HepG2 (cell line): ENCODE measurements at regions not wholly inside any gene's neighbourhood (a gene's known extent, or its start where the extent isn't known, plus 50 kb on each side); places are given as distances from the start of the nearest gene placed in this dataset.

Source experiments
- ATAC-seq: fragments of 200-7000 bp; cut with Tn5 transposase; 3 replicates; pipeline ENCODE4 v1.9.1; 2020; ENCODE audit warnings: mild to moderate bottlenecking, moderate library complexity
- BruUV-seq: library from RNA; stranded (reverse); fragments of 400-500 nt; replicated peaks from 2 replicates; lab custom pipeline; 2021; lab: Mats Ljungman, UMichigan
- CTCF ChIA-PET: fragments of 300-600 bp; formaldehyde crosslinking; extraction: SDS; loops from one replicate; lab custom pipeline; 2021; ENCODE audit warnings: low total read pairs, inconsistent platforms, low intra/inter-chr PET ratio; lab: Yijun Ruan, JAX
- POLR2A ChIA-PET: fragments of 350-600 bp; sonication (Branson Sonifier 250); formaldehyde crosslinking; loops from one replicate; lab custom pipeline; 2020; ENCODE audit warnings: antibody characterized with exemption, inconsistent platforms; lab: Yijun Ruan, JAX
- DNase-seq: peaks from one replicate; pipeline ENCODE4 v3.0.0-alpha.2; 2015; ENCODE audit warnings: low spot score
- FAIRE-seq: peaks from 3 replicates; lab custom pipeline; 2011; peaks lifted over from hg19 to GRCh38; lab: Jason Lieb, UNC
- H2AFZ ChIP-seq: one replicate; pipeline ENCODE4 v1.6.1; 2011; ENCODE audit warnings: low read length, inconsistent platforms
- H3K27ac ChIP-seq: fragments of 300-600 bp; 3 replicates; pipeline ENCODE4 v1.8.0; 2011; ENCODE audit warnings: mixed run types, mild to moderate bottlenecking, mixed read lengths, low read length, inconsistent platforms; ENCODE audit not compliant: insufficient read depth; ENCODE audit errors: extremely low read length
- H3K27me3 ChIP-seq, 2 experiments: fragments of 200-600 bp in 1 of 2; 2 replicates in 1 of 2; 3 replicates in 1 of 2; pipeline versions ENCODE4 v1.6.0 to v1.8.0; 2011; ENCODE audit warnings: low read length in 2 of 2, mild to moderate bottlenecking in 2 of 2, moderate library complexity in 2 of 2, inconsistent platforms in 1 of 2; ENCODE audit not compliant: insufficient read depth in 2 of 2, control insufficient read depth in 1 of 2
- H3K36me3 ChIP-seq, 2 experiments: fragments of 200-600 bp in 1 of 2; replicated peaks in 1 of 2; 2 replicates in 1 of 2; 3 replicates in 1 of 2; pipeline versions ENCODE4 v1.5.1 to v1.8.0; 2011; ENCODE audit warnings: low read length in 2 of 2, inconsistent platforms in 1 of 2; ENCODE audit not compliant: insufficient read depth in 2 of 2, control insufficient read depth in 1 of 2
- H3K4me1 ChIP-seq: 2 replicates; pipeline ENCODE4 v1.5.1; 2012; ENCODE audit warnings: low read length, inconsistent platforms; ENCODE audit not compliant: insufficient read depth
- H3K4me2 ChIP-seq: 2 replicates; pipeline ENCODE4 v1.6.0; 2011; ENCODE audit warnings: low read depth, low read length, inconsistent platforms
- H3K4me3 ChIP-seq, 3 experiments: fragments of 200-600 bp in 1 of 3; sonication (generic), shearing (Covaris generic) in 1 of 3; replicated peaks in 1 of 3; 2 replicates each; pipeline ENCODE4 v1.5.1; 2011 to 2016; ENCODE audit warnings: low read length in 3 of 3, inconsistent platforms in 2 of 3, low read depth in 2 of 3, mild to moderate bottlenecking in 2 of 3, control low read depth in 1 of 3, mixed read lengths in 1 of 3; ENCODE audit not compliant: insufficient read depth in 1 of 3
- H3K79me2 ChIP-seq: one replicate; pipeline ENCODE4 v1.6.1; 2011; ENCODE audit warnings: low read length, inconsistent platforms; ENCODE audit not compliant: insufficient read depth
- H3K9ac ChIP-seq: 2 replicates; pipeline ENCODE4 v1.6.0; 2011; ENCODE audit warnings: mild to moderate bottlenecking, low read depth, low read length, inconsistent platforms; ENCODE audit not compliant: insufficient read depth
- H3K9me3 ChIP-seq: 2 replicates; pipeline ENCODE4 v1.5.1; 2012; ENCODE audit warnings: mild to moderate bottlenecking, low read length
- H4K20me1 ChIP-seq: 2 replicates; pipeline ENCODE4 v1.6.0; 2011; ENCODE audit warnings: inconsistent platforms, mild to moderate bottlenecking, low read length, moderate library complexity; ENCODE audit not compliant: insufficient read depth
- BORCS8-MEF2B ChIP-seq: sonication (generic); formaldehyde crosslinking; IDR thresholded peaks from 2 replicates; pipeline ENCODE4 v1.8.0; 2022; ENCODE audit warnings: mild to moderate bottlenecking, missing genetic modification reagents
- CBX2 ChIP-seq, 2 experiments: fragments of 200-600 bp in 1 of 2; sonication (generic); formaldehyde crosslinking in 1 of 2; IDR thresholded peaks; 2 replicates each; pipeline versions ENCODE4 v1.7.0 to v1.8.1; 2018 to 2022; ENCODE audit warnings: low read depth in 2 of 2, low read length in 1 of 2, mild to moderate bottlenecking in 1 of 2, missing genetic modification reagents in 1 of 2
- CENPT ChIP-seq: sonication (generic); formaldehyde crosslinking; IDR thresholded peaks from 2 replicates; pipeline ENCODE4 v1.8.0; 2022; ENCODE audit warnings: low read depth, mild to moderate bottlenecking, moderate library complexity, missing genetic modification reagents
- FOXK2 ChIP-seq: fragments of 450-650 bp; IDR thresholded peaks from 2 replicates; pipeline ENCODE4 v1.6.1; 2016
- JDP2 ChIP-seq: sonication (generic); formaldehyde crosslinking; IDR thresholded peaks from 2 replicates; pipeline ENCODE4 v1.8.1; 2022; ENCODE audit warnings: missing genetic modification reagents, borderline replicate concordance
- MYNN ChIP-seq: sonication (generic); formaldehyde crosslinking; IDR thresholded peaks from 2 replicates; pipeline ENCODE4 v1.4.0; 2020; ENCODE audit warnings: mild to moderate bottlenecking, low read depth, missing genetic modification reagents
- NR2F2 ChIP-seq: IDR thresholded peaks from 2 replicates; pipeline ENCODE4 v1.6.1; 2012; ENCODE audit warnings: low read depth, inconsistent platforms, borderline replicate concordance
- RARG ChIP-seq: sonication (generic); formaldehyde crosslinking; IDR thresholded peaks from 2 replicates; pipeline ENCODE4 v1.4.0; 2020; ENCODE audit warnings: low read depth, mild to moderate bottlenecking, missing genetic modification reagents
- RBM39 ChIP-seq: fragments of 200-400 bp; formaldehyde crosslinking; IDR thresholded peaks from one replicate; pipeline ENCODE4 v1.6.1; 2018; ENCODE audit warnings: antibody characterized with exemption, mild to moderate bottlenecking, low read depth, low read length; ENCODE audit not compliant: poor library complexity, severe bottlenecking
- SMAD9 ChIP-seq: sonication (generic); formaldehyde crosslinking; IDR thresholded peaks from 2 replicates; pipeline ENCODE4 v1.5.1; 2020; ENCODE audit warnings: mild to moderate bottlenecking, missing genetic modification reagents
- SP140L ChIP-seq: sonication (generic); formaldehyde crosslinking; IDR thresholded peaks from 2 replicates; pipeline ENCODE4 v1.4.0; 2020; ENCODE audit warnings: missing genetic modification reagents, borderline replicate concordance
- ZNF607 ChIP-seq: sonication (generic); formaldehyde crosslinking; IDR thresholded peaks from 2 replicates; pipeline ENCODE4 v1.5.1; 2020; ENCODE audit warnings: missing genetic modification reagents, mild to moderate bottlenecking, borderline replicate concordance
- ZNF788 ChIP-seq: sonication (generic); formaldehyde crosslinking; IDR thresholded peaks from 2 replicates; pipeline ENCODE4 v1.5.0; 2020; ENCODE audit warnings: mild to moderate bottlenecking, missing genetic modification reagents, borderline replicate concordance
- WGBS: methylation state at CpG from one replicate; pipeline ENCODE4 v1.1.6; 2017; ENCODE audit warnings: low lambda C conversion rate; 5-methylcytosine and 5-hydroxymethylcytosine counted together
- in situ Hi-C: cut with HindIII; loops from 2 replicates; pipeline ENCODE4 v1.10.0; 2017; ENCODE audit warnings: low pct_unique_long_range_greater_than_20kb; ENCODE audit not compliant: extremely low pct_ligation_motif_present
- intact Hi-C: fragments of 100-400 bp; cut with micrococcal nuclease; formaldehyde crosslinking; loops from one replicate; pipeline ENCODE4 v1.10.0; 2022; ENCODE audit not compliant: unreplicated experiment
- TF ChIP-seq, protein P1 (sequence below): sonication (generic); formaldehyde crosslinking; IDR thresholded peaks from 2 replicates; pipeline ENCODE4 v1.8.1; 2023; ENCODE audit warnings: mild to moderate bottlenecking, inconsistent platforms, moderate library complexity, missing genetic modification reagents, borderline replicate concordance
- TF ChIP-seq, protein P2 (sequence below): sonication (generic); formaldehyde crosslinking; IDR thresholded peaks from 2 replicates; pipeline ENCODE4 v1.9.0; 2022; ENCODE audit warnings: missing genetic modification reagents, mild to moderate bottlenecking, borderline replicate concordance
- TF ChIP-seq, protein P3 (sequence below): sonication (generic); formaldehyde crosslinking; IDR thresholded peaks from 2 replicates; pipeline ENCODE4 v1.8.0; 2022; ENCODE audit warnings: mild to moderate bottlenecking, missing genetic modification reagents; ENCODE audit not compliant: insufficient replicate concordance

DNA sequence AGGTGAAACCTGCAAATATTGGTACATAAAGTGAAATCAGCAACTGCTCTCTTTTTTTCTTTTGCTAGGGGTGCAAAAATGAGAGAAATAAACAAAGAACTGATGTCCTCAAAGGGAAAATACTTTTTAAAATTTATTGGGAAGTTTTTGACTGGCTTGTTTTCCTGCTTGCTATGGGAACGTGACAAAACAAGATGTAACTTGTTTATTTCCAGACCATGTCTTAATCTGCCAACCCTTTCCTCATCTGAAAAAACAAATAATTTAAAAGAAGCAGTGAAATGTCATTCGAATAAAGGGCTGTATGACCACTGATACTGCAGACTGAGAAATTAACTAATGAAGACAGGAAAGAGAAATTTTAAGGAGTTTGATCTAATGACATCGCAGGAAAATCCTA, 221.9 kb downstream of the CBLN4 start:
- H3K36me3 ChIP-seq: no peaks in the 10 kb centered on the region
- H3K4me1 ChIP-seq: no peaks in the 10 kb centered on the region
- H2AFZ ChIP-seq: no peak overlapping the region
- H3K4me3 ChIP-seq: no peak overlapping the region
- ChIA-PET POLR2A (no interaction called here), CTCF (no interaction called here)
- peaks cover 96% of the 10 kb centered on the region for H3K9me3 ChIP-seq
- no peak overlapping the region for H3K27ac ChIP-seq
- in situ Hi-C loops (no loop called here), intact Hi-C loops (no loop called here)
- no peak for TF ChIP-seq CENPT
- TF ChIP-seq ZNF788: no peak
- TF ChIP-seq MYNN: no peak
- TF ChIP-seq NR2F2: no peak
- no peak for TF ChIP-seq BORCS8-MEF2B (CRISPR knock-in tag)
- TF ChIP-seq JDP2 (CRISPR knock-in tag): no peak
- BruUV-seq: no TSS peak
- DNase-seq: no peak
- no peaks in the 10 kb centered on the region for H4K20me1 ChIP-seq
- H3K79me2 ChIP-seq: no peaks in the 10 kb centered on the region
- no peaks in the 10 kb centered on the region for H3K27me3 ChIP-seq
- no peak for ATAC-seq
- H3K4me2 ChIP-seq: no peak overlapping the region
- WGBS: 17% methylated on average over 3 of the region's 3 CpGs
- no peak overlapping the region for H3K9ac ChIP-seq
- no peak for FAIRE-seq

DNA sequence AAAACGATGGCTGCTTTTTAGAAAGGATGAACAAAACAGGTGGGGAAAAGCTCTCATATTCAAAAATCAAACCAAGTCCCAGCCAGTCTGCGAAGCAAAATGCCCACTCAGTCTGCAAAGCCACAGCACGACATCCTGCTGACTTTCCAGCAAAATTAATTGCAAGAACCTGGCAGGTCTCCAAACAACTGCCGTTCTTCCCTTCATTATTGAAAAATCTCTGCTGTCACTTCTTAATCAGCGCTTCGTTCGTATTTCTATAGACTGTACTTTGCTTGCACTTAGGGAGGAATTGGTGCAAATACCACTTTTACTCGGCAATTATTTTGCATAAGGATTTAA, 222.4 kb downstream of the CBLN4 start:
- Histone ChIP-seq H3K9me3 (peaks cover 96% of the 10 kb centered on the region), H3K9ac (no peak overlapping the region), H4K20me1 (no peaks in the 10 kb centered on the region), H3K4me1 (no peaks in the 10 kb centered on the region), H3K27me3 (no peaks in the 10 kb centered on the region), H3K4me3 (no peak overlapping the region), H2AFZ (no peak overlapping the region), H3K27ac (no peak overlapping the region), H3K79me2 (no peaks in the 10 kb centered on the region), H3K4me2 (no peak overlapping the region), H3K36me3 (no peaks in the 10 kb centered on the region)
- BruUV-seq: no TSS peak
- CTCF ChIA-PET: no interaction called here
- intact Hi-C loops (no loop called here), in situ Hi-C loops (no loop called here)
- ATAC-seq (no peak), DNase-seq (no peak), FAIRE-seq (no peak)
- POLR2A ChIA-PET: no interaction called here
- 20% methylated on average over 8 of the region's 8 CpGs for WGBS
- no peak for TF ChIP-seq RARG
- no peak for TF ChIP-seq SP140L
- TF ChIP-seq, protein P1, sequence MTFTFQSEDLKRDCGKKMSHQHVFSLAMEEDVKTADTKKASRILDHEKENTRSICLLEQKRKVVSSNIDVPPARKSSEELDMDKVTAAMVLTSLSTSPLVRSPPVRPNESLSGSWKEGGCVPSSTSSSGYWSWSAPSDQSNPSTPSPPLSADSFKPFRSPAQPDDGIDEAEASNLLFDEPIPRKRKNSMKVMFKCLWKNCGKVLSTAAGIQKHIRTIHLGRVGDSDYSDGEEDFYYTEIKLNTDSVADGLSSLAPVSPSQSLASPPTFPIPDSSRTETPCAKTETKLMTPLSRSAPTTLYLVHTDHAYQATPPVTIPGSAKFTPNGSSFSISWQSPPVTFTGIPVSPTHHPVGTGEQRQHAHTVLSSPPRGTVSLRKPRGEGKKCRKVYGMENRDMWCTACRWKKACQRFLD: no peak
- no peak for TF ChIP-seq CBX2 (IDR thresholded peaks at IDR 0.05; ENCODE audit: low read depth, low read length)
- TF ChIP-seq CBX2 (CRISPR knock-in tag; IDR thresholded peaks at IDR 0.05; ENCODE audit: low read depth): no peak
- TF ChIP-seq FOXK2: no peak
- TF ChIP-seq, protein P2, sequence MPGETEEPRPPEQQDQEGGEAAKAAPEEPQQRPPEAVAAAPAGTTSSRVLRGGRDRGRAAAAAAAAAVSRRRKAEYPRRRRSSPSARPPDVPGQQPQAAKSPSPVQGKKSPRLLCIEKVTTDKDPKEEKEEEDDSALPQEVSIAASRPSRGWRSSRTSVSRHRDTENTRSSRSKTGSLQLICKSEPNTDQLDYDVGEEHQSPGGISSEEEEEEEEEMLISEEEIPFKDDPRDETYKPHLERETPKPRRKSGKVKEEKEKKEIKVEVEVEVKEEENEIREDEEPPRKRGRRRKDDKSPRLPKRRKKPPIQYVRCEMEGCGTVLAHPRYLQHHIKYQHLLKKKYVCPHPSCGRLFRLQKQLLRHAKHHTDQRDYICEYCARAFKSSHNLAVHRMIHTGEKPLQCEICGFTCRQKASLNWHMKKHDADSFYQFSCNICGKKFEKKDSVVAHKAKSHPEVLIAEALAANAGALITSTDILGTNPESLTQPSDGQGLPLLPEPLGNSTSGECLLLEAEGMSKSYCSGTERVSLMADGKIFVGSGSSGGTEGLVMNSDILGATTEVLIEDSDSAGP (CRISPR knock-in tag): no peak
- no peak for TF ChIP-seq ZNF607 (CRISPR knock-in tag)
- TF ChIP-seq SMAD9 (CRISPR knock-in tag): no peak
- TF ChIP-seq, protein P3, sequence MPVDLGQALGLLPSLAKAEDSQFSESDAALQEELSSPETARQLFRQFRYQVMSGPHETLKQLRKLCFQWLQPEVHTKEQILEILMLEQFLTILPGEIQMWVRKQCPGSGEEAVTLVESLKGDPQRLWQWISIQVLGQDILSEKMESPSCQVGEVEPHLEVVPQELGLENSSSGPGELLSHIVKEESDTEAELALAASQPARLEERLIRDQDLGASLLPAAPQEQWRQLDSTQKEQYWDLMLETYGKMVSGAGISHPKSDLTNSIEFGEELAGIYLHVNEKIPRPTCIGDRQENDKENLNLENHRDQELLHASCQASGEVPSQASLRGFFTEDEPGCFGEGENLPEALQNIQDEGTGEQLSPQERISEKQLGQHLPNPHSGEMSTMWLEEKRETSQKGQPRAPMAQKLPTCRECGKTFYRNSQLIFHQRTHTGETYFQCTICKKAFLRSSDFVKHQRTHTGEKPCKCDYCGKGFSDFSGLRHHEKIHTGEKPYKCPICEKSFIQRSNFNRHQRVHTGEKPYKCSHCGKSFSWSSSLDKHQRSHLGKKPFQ (CRISPR knock-in tag): no peak
- no peak for TF ChIP-seq RBM39
